COLO829 (cell line): ENCODE measurements at regions not wholly inside any gene's neighbourhood (a gene's known extent, or its start where the extent isn't known, plus 50 kb on each side); places are given as distances from the start of the nearest gene placed in this dataset.
A peak's percentile ranks its signal among the peaks of the same experiment; 100 is the strongest.
"Not testable (repeated sequence)": the region's sequence is repeated elsewhere in the genome, so short reads cannot be mapped to it uniquely, and the experiment has no call there.

Source experiments
- DNase-seq: peaks from one replicate; pipeline ENCODE4 v3.0.0; 2012; ENCODE audit warnings: low spot score

DNA sequence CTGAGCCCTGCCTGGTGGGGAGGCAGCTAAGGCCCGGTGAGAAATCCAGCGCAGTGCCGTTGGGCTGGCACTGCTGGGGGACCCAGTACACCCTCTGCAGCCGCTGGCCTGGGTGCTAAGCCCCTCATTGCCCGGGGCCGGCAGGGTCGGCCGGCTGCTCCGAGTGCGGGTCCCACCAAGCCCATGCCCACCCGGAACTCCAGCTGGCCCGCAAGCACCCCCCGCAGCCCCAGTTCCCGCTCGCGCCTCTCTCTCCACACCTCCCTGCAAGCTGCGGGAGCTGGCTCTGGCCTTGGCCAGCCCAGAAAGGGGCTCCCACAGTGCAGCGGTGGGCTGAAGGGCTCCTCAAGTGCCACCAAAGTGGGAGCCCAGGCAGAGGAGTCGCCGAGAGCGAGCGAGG, 225.1 kb upstream of the ANKH start:
- DNase-seq, result not testable (repeated sequence)

DNA sequence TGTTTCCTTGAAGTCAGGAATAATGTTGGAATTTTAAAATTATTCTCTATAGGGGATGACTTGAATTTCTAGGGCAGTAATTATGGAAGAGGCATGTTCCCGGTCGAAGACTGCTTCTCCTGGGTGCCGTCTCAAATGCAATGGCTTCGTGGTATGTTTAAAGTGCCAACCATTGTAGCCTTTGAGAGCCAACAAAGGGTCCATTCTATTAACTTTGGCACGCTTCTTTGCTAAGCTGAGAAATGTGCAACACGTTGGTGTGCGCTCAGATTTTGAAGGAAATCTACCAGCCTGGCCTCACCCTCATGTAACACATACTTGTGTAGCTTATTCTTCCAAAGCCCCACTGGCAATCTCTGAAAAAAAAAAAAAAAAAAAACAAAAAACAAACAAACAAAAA, 221.2 kb upstream of the ANKH start:
- DNase-seq, result peak; percentile 13

DNA sequence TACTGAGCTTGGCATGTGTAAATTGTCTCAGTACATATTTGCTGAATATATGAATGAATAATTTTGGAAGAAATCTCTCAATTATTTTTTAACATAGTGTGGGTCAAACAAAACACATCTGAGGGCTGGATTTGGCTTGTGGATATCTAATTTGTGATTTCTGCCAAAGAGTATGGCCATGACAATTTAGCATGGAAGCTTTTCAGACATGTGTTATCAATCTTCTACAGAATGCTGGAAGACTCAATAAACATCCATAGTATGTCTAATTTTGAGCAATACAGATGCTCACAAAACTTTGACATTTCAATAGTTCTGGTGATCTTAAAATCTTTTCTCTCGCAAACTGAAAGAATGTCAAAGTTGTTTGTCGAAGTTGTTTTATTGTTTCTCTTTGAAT, 214.1 kb upstream of the ANKH start:
- no peak for DNase-seq

DNA sequence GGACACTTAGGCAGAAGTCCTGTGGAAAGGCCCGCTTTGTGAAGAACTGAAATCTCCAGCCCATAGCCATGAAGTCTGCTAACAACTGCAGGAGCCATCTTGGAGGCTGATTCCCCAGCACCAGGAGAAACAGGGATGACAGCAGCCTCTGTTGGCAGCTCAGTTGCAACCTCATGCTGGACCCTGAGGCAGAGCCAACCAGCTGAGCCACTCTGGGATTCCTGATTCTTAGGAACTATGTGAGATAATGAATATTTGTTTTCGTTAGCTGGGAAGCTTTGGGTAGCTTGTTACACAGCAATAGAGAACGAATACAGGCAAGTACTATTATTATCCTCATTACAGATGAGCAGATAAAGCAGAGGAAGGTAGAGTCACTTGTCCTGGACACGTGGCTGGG, 210.5 kb upstream of the ANKH start:
- DNase-seq, result no peak

DNA sequence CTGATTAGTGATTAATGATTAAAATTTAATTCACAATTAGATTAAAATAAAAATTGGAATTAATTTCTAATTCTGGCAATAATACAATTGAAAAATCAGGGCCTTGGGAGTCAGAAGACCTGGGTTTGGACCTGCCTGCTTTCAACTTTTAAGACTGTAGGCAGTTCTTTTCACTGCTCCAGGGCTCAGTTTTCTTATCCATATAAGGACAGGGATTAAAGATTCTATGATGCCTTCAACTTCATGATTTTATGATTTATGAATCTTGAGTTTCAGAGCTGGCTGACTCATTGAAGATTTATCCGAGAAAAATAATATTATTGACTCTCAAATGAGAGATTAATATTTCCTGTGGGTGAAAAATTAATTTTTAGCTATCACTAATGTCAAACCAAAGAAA, 208.6 kb upstream of the ANKH start:
- DNase-seq, result no peak

DNA sequence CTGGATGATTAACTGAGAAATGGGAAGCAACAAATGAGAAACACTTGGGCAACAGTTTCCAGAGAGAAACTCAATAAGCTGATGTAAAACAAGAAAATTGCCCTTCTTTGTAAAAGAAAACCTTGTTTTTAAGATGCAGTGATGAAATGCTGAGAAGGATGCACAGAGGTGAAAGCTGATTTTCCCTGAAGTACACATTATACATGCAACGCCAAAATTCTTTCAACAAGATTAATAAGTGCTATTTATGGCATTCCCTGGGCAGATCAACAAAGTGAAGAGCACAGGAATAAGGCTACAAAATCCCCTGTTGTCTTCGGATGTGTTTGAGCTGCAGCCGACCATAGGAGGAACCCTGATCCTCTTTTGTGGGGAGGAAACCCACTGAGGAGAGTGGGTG, 208.0 kb upstream of the ANKH start:
- DNase-seq, result no peak

DNA sequence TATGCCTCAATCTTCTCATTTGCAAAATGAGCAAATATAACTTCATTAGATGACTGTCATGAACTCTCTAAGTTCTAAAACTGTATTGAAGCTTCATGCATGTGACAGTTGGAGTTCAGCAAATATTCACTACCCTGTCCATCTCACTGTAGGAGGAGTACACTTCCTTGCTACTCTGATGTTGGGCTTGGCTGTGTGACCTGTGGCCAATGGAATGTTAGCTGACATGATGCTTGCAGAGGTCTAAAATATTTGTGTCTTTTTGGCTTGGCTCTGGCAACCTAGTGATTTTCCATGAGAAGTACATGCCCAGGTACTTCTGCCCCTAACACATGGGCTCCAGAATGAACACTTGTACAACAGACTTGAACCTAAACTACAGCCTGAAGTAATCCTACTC, 203.1 kb upstream of the ANKH start:
- no peak for DNase-seq

DNA sequence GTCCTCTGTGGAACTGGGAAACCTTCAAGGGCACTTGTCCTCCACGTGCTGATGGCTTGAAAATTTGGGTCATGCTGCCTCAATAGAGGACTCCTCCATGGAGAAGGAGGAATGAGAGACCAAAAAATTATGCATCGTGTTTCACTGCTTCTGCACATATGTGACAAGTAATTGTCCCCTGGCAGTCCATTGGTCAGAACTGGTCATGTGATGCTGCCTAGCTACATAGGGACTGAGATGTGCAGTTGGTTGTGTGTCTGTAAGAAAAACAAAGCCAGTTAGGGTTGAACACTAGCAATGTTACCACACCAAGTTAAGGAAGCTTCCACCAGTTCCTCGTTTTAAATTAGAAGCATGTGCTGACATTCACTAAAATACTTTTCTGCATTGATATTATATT, 201.9 kb upstream of the ANKH start:
- no peak for DNase-seq

DNA sequence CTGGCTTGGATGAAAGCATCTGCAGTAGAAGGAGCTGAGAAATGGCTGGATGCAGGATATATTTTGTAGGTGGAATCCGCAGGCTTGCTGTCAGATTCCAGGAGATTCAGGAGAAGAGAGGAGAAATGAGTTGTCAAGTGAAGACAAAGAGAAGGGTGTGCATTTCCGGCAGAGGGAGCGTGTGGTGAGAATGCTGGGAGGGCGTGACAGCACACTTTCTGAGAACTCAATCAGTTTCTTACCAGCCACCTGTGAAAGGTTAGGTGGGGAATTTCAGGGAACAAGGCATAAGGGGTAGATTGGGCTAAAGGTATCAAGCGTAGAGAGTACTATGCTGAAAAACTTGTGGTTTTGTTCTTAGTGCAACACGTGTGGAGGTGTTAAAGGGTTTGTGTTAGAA, 199.3 kb upstream of the ANKH start:
- no peak for DNase-seq

DNA sequence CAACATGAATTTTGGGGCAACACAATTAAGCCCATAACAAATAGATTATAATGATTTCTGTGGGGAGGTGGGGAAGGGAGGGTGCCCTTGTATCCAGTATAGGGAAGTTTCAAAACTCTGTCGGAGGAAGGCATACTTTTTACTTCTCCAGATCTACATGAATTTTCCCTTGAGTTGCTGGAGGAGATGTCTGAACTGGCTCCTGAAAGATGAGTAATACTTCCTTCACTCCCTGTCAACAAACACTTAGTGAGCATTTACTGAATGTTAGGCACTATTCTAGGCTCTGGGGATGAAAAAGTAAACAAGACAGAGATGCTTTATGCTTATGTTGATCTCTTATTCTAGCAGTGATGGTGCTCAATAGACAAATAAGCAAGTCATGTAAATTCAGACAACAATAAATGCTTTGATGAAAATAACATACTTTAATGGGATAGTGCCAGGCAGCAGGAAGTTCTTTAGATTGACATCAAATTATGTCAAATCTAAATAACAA, 197.9 kb upstream of the ANKH start:
- peak; percentile 61 for DNase-seq

DNA sequence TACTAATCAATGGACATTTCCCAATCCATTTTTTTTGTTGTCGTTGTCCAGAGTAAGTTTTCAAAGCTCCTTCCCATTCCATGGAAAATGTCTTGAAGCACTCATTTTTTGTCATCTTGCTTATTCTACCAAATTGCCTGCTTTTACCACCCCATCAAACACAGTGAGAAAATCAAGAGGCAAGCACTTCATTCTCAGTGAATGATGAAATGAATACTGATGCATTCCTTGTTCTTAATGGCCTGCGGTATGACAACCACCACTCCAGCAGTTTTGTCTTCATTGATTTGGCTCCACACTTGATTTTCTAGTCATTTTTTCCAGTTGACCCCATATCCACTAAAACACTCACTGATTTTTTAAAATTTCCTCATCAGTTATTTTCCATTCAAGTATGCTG, 193.5 kb upstream of the ANKH start:
- DNase-seq, result no peak

DNA sequence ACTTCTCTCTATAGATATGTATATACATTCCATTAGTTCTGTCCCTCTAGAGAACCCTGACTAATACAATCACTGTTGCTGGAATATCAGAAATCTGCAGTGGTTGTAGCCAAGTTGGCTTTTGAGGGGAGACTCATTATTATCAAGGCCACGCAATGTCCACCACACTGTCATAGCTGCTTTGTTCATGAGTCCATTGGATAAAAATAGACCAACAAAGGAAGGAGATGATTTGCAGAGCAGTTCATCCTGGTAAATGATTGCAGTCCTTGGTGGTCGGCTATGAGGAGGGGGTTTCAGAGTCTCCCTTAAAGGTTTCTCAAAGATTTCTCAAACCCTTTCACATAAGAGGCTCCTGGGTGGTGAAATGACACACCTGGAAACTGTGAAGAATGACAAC, 192.8 kb upstream of the ANKH start:
- DNase-seq, result no peak

DNA sequence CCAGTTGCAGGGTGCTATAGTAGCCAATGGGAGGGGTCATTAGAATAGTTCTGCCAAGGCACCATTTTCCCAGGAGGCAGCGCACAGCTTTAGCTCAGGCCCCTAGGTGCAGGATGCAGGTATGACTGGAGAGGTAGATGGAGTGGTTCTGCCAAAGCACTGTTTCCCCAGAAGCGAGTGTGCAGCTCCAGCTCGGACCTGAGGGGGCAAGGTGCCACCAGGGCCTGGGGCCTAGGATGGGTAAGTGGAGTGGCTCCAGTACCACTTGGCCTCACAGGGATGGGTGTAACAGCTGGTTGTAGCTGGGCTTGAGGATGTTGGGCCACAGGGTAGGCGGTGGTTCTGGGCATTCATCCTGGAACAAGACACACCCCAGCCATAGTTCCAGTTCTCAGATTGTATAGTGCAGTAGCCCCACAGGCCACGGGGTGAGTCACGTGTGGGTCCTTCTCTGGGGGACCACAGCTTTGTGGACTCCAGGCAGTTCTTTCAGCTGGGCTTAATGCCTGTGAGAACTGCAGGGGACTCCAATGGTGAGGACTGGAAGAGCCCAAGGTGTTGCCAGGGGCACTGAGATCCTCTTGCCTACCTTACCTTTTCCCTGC, 185.5 kb upstream of the ANKH start:
- DNase-seq, result no peak

DNA sequence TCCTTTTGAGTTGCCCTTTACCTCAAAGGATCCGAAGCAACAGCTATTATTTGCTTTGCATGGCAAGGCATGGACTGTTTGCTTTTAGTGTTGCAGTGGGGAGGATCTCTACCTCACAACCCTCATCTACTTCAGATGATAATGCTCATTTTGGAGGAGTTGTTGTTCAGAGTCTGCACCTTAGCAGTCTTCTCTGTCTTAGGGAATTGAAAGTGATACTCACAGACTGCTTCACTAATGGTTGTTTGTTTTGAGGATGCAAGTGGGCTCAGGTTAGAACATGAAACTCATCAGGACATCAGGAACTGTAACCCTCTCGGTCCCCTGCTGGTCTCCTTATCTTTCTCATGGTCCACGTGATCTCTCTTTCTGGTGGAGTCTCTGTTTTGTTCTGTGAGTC, 172.9 kb upstream of the ANKH start:
- DNase-seq, result no peak

DNA sequence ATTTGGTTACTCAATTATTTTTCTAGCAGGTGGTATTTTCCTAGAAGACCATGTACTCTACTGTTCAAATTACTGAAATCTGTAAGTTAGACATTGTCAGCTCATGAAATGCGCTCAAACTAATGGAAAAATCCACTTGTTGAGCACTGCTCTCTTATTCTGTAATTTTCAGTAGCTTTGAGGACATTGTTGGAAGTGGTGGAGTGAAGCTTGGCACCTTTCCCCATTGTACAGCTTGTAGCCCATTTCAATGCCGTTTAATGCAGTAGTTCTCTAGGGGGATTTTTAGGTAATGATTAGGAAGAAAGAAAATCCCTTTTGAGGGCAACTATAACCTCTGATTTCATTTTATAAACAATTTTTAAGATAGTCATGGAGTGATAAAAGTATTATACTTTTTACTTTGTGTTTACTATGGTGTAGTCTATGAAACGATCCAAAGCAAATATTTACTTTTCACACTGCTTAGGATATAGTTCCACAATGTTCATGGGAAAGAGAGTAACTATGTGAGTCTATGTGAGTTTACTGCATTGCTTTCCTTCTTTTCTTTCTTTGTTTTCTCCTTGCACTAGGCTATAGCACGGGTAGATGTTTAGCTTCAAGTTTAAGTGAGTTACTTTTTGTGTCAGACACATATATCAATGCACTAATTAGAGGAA, 165.8 kb upstream of the ANKH start:
- DNase-seq, result no peak

DNA sequence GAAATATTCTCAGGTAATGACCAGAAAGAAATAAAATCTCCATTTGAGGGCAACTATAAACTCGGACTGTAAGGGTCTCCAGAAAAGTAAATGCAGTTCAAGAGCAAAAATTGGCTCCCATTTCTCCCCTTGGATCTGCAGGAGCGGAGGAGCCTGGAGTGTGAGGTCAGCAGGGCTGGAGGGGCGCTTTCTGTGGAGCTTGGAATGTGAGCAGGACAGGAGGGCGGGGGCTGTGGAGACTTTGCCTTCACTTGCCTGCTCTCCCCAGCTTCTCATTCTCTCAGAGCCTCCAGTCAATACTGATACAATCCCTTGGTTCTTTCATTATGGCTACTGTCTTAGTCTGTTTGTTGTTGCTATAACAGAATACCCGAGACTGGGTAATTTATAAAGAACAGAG, 162.8 kb upstream of the ANKH start:
- DNase-seq, result no peak

DNA sequence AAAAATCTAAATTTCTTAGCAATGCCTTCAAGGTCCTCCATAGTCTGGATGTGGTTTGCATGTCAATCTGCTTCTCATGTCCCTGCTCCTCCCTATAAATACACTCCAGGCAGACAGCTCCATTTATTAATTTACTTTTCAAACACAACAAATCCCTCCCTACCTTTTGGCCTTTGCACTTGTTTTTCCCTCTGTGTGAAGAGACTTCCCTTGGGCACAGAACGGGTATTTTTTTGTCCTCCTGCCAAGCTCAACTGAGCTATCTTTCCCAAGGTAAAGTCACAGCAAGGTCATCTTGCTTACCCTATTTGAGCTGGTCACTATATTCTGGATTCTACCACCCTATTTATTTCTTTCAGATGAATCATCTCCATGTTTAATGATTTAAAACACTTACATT, 159.6 kb upstream of the ANKH start:
- DNase-seq, result no peak

DNA sequence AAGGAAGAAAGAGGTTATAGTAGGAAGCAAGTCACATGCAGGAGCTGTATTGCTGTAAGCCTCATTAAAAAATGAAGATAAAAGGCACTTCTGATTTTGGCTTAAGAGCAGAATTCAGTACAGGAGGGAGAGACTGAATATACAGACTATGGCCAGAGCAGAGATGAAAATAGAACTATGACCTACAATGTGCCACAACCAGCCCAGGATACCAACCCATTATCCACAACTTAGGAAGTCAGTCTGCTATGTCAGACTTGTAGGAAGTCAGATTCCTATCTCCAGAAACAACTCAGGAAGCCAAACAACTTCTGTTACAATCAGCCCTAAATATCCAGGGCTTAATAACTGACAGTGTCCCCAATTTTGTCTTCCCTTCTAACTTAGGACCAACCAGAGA, 156.2 kb upstream of the ANKH start:
- DNase-seq, result no peak

DNA sequence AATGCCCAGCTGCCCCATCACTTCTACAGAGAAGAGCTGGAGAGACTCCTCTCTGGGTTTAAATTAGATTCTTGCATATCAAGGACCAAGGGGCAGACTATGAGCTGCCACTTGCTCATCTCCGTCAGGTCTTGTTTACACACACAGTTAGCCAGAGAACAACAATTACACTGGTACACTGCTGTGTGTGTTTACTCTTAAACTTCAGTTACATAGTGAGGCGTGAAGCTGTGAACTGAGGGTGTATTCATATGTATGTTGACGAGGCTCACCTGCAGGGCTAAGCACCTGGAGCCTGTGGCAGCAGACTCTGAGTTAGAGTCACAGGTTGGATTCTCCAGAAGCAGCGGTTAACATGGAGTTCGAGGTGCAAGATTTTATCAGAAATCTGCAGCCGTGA, 155.4 kb upstream of the ANKH start:
- DNase-seq, result no peak

DNA sequence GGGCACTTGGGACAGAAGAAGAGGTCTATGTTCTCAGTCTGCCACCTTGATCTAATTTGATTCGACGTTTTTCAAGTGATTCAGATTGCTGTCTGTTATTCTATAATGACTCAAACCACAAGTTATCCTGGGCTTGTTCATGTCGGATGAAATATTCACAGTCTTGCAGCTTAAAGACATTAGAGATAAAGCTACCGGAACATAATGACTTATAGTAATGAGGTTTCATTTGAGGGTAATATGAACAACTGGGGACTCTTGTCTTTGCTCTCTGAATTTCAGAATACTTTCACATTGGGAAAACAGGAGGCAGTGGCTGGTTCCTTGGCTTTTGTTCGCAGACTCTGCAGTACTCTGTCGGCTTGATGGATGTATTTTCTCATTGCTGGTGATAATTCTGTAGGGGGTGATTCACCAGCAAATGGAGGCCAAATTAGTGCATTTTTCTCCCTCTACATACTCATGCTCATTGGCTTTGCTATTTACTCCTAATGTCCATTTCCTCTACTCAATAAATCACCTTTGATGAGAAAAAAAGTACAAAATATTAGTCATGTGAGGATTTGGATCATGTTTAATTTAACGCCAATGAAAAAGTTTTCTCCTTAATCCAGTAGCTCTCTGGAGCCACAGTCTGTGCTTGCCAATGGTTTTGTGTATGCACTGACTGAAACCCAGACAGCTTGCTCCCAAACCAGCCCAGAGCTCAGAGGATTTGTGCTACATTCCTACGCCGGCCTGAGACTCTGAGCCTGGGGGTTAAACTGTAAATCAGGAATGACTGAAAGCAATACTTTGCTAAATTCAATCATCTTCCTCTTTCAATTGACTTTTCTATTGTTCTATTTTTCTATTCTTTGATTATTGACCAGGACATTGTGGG, 154.7 kb upstream of the ANKH start:
- no peak for DNase-seq

DNA sequence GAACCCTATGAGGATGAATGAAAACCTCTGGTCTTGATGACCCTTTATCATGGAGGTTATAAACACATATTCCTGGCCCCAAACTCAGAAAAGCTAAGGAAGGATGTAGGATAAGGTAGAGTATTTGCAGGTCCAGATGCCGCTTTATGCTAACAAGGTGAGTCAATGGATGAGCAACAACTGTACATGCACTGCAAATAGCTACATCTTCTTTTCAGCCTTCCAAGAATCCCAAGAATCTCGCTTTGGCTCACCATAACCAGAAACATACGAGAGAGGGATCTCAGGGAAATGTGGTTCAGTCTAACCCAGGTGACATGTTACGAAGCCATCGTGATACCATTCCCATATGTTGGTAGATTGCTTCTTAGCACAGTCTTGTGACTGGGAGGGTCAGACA, 152.3 kb upstream of the ANKH start:
- DNase-seq, result no peak

DNA sequence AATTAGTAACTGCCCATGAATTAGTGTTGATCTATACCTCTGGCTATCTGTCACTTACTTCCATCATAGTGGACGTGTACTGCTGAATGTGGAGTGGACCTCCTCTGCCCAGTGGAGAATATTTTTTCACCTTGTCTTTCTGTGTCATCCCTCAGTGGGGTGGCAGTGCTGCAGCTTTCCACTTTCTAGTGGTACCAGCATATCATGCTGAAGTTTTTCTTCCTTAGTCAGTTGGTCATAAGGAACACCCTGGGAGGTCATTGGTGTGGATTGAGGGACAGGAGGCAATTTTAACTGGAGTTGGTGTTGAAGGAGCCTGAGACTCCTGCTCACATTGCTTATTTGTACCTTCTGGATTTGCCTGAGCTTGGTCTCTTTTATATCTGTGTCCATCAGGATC, 151.7 kb upstream of the ANKH start:
- no peak for DNase-seq
